ENCODE measurements at regions not wholly inside any gene's neighbourhood (a gene's known extent, or its start where the extent isn't known, plus 50 kb on each side); places are given as distances from the start of the nearest gene placed in this dataset.

DNA sequence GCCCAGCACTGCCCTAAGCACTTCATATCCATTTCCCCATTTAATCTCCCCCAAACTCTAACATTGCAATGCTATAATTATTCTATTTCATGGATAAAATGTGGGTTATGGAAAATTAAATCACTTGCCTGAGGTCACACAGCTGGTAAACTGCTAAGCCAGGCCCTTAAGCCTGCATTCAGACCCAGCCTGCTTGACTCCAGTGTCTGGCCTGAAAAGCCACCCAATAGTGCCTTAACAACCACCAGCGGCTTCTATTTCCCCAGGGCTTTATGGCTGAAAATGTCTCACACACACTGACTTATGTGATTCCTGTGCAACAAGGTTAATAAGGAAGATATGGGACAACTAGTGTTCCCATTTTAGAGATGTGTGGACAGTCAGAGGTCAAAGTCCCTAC, 178.5 kb upstream of the SNX19 start:
- no peaks in the 10 kb centered on the region for H3K27me3 ChIP-seq
- WGBS (ENCODE audit: insufficient coverage, low coverage, low lambda C conversion rate, missing lambda C conversion rate), result 83% methylated on average over 1 of the region's 1 CpG
- TF ChIP-seq, protein P1, sequence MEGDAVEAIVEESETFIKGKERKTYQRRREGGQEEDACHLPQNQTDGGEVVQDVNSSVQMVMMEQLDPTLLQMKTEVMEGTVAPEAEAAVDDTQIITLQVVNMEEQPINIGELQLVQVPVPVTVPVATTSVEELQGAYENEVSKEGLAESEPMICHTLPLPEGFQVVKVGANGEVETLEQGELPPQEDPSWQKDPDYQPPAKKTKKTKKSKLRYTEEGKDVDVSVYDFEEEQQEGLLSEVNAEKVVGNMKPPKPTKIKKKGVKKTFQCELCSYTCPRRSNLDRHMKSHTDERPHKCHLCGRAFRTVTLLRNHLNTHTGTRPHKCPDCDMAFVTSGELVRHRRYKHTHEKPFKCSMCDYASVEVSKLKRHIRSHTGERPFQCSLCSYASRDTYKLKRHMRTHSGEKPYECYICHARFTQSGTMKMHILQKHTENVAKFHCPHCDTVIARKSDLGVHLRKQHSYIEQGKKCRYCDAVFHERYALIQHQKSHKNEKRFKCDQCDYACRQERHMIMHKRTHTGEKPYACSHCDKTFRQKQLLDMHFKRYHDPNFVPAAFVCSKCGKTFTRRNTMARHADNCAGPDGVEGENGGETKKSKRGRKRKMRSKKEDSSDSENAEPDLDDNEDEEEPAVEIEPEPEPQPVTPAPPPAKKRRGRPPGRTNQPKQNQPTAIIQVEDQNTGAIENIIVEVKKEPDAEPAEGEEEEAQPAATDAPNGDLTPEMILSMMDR (IDR thresholded peaks at IDR 0.05), result no peak
- TF ChIP-seq POLR2A (IDR thresholded peaks at IDR 0.05), result no peak
- intact Hi-C loops (cut with DNase I), result no loop called here
- H3K4me1 ChIP-seq, result no peaks in the 10 kb centered on the region
- no peak overlapping the region for H3K4me3 ChIP-seq
- H3K9me3 ChIP-seq, result no peaks in the 10 kb centered on the region
- H3K27ac ChIP-seq, result no peak overlapping the region
- no peaks in the 10 kb centered on the region for H3K36me3 ChIP-seq
- no peak for DNase-seq
- no peak for ATAC-seq

DNA sequence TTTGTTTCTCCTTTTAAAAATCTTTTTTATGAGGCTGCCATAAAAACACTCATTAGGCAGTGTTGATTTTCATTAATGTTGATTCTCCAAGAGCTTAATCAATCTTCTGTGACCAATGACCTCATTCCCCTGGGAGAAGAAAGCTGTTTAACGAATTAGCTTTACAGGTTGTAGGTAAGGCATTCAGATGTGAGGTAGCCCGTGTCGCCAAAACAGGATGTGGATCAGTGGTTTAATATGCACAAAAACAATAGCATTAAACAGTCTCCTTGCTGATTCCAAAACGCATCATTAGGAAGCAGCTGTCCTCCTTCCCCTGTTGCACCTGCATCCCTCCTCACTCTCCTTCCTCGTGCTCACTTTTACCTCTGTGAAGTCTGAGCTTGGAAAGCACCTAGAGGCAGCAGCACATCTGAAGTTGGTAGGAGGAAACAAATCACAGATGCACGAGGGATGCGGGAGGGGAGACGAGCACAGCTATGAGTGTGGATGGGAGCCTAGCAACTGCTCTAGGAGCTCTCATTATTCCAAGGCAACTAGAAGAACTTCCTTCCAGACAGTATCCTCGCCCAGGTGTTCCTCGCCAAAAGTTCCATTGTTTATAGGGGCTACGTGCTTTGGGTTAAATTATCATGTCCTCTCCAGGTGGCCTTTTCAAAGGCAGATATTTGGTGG, 179.4 kb upstream of the SNX19 start:
- Histone ChIP-seq H3K27me3 (no peaks in the 10 kb centered on the region), H3K4me1 (no peaks in the 10 kb centered on the region), H3K9me3 (no peaks in the 10 kb centered on the region), H3K36me3 (no peaks in the 10 kb centered on the region), H3K27ac (no peak overlapping the region), H3K4me3 (no peak overlapping the region)
- WGBS (ENCODE audit: insufficient coverage, low coverage, low lambda C conversion rate, missing lambda C conversion rate), result 48% methylated on average over 11 of the region's 11 CpGs
- ATAC-seq (no peak), DNase-seq (no peak)
- intact Hi-C loops (cut with DNase I), result no loop called here
- TF ChIP-seq, protein P1 (IDR thresholded peaks at IDR 0.05), result no peak
- no peak for TF ChIP-seq POLR2A (IDR thresholded peaks at IDR 0.05)

DNA sequence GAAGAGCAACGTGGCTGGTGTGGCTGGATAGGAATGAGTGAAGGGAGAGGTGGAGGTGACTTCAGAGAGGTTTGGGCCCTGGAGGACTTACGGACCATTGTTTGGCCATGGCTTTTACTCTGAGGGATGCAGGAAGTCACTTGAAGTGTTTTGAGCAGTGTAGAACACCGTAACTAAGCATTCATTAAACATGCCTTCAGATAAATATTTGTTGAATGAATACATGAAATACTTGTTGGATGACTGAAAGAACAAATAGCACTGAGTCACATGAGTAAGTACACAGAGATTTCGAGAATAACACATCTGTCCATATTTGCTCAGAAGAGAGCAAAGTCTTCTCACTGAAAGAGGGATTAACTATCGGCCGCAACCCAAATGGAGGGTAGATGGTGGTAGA, 182.7 kb upstream of the SNX19 start:
- ATAC-seq, result no peak
- intact Hi-C loops (cut with DNase I), result no loop called here
- Histone ChIP-seq H3K27me3 (no peaks in the 10 kb centered on the region), H3K4me1 (no peaks in the 10 kb centered on the region), H3K36me3 (no peaks in the 10 kb centered on the region), H3K9me3 (no peaks in the 10 kb centered on the region), H3K4me3 (no peak overlapping the region), H3K27ac (no peak overlapping the region)
- TF ChIP-seq, protein P1 (IDR thresholded peaks at IDR 0.05), result no peak
- no peak for TF ChIP-seq POLR2A (IDR thresholded peaks at IDR 0.05)
- WGBS (ENCODE audit: insufficient coverage, low coverage, low lambda C conversion rate, missing lambda C conversion rate), result 39% methylated on average over 5 of the region's 6 CpGs
- DNase-seq, result no peak

DNA sequence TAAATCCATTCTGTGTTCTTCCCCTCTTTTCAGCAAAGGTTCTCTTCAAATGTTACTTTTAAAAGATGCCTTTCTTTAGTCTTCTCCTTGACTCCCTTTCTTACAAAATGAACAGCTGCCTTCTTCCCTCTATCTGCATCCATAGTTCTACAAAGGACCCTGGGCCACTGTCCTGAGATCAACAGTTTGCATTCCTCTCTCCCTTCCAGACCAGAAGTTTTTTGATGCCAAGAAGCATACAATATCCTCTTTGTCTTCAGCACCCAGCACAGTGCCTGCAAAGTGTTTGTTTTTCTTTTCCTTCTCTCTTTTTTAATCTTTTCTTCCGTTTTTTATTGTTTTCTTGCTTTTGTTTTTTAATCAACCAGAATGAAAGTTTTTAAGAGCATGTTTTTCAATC, 183.5 kb upstream of the SNX19 start:
- intact Hi-C loops (cut with DNase I), result no loop called here
- DNase-seq (no peak), ATAC-seq (no peak)
- H3K9me3 ChIP-seq, result no peaks in the 10 kb centered on the region
- no peak overlapping the region for H3K4me3 ChIP-seq
- H3K27me3 ChIP-seq, result no peaks in the 10 kb centered on the region
- WGBS (ENCODE audit: insufficient coverage, low coverage, low lambda C conversion rate, missing lambda C conversion rate), result 20% methylated on average over 1 of the region's 1 CpG
- H3K4me1 ChIP-seq, result no peaks in the 10 kb centered on the region
- no peak for TF ChIP-seq POLR2A (IDR thresholded peaks at IDR 0.05)
- TF ChIP-seq, protein P1 (IDR thresholded peaks at IDR 0.05), result no peak
- no peak overlapping the region for H3K27ac ChIP-seq
- H3K36me3 ChIP-seq, result no peaks in the 10 kb centered on the region

DNA sequence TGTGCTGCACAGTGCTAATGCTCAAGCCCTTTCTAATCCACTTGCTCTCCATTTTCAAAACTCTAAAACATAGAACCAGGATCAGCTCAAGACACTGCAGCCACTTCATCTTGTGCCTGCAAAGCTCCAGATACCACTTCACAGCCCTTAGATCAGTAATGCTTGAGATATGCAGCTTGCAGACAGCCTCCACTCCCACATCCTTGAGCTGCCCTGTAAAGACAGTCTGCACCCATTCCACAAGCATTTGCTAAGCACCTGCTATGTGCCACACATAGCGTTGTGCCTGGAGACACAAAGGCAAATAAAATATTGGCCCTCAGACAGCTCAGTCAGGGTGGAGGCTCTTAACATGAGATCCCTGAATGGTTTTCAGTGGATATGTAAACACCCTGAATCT, 192.5 kb upstream of the SNX19 start:
- no peaks in the 10 kb centered on the region for H3K9me3 ChIP-seq
- DNase-seq, result no peak
- no peak overlapping the region for H3K27ac ChIP-seq
- intact Hi-C loops (cut with DNase I), result no loop called here
- TF ChIP-seq, protein P1 (IDR thresholded peaks at IDR 0.05), result no peak
- TF ChIP-seq POLR2A (IDR thresholded peaks at IDR 0.05), result no peak
- no peak for ATAC-seq
- 20% methylated on average over 1 of the region's 1 CpG for WGBS (ENCODE audit: insufficient coverage, low coverage, low lambda C conversion rate, missing lambda C conversion rate)
- H3K4me3 ChIP-seq, result no peak overlapping the region
- no peaks in the 10 kb centered on the region for H3K36me3 ChIP-seq
- no peaks in the 10 kb centered on the region for H3K4me1 ChIP-seq
- H3K27me3 ChIP-seq, result no peaks in the 10 kb centered on the region

Data from right lobe of liver (tissue), 6 donors.